K562 (cell line): ENCODE measurements at regions not wholly inside any gene's neighbourhood (a gene's known extent, or its start where the extent isn't known, plus 50 kb on each side); places are given as distances from the start of the nearest gene placed in this dataset.

Experiments
- ATAC-seq: fragments of 200-7000 bp; cut with Tn5 transposase; 3 replicates; pipeline ENCODE4 v1.9.1; 2020; ENCODE audit warnings: moderate library complexity
- BruUV-seq: library from RNA; stranded (reverse); fragments of 400-500 nt; replicated peaks from 2 replicates; lab custom pipeline; 2021; lab: Mats Ljungman, UMichigan
- CTCF ChIA-PET: fragments of 300-600 bp; formaldehyde crosslinking; extraction: SDS; loops from one replicate; lab custom pipeline; 2021; ENCODE audit warnings: low intra/inter-chr PET ratio; lab: Yijun Ruan, JAX
- POLR2A ChIA-PET: fragments of 300-600, 350-650 bp; sonication (Branson Sonifier 250); formaldehyde crosslinking; extraction: SDS; loops from one replicate; lab custom pipeline; 2021; ENCODE audit warnings: antibody characterized with exemption, inconsistent platforms; lab: Yijun Ruan, JAX
- DNase-seq, 4 experiments: peaks; one replicate each; pipeline versions ENCODE4 v3.0.0 to v3.0.0-alpha.2; 2011 to 2018; ENCODE audit warnings: low spot score in 3 of 4, mixed read lengths in 3 of 4; ENCODE audit errors: extremely low read depth in 1 of 4
- FAIRE-seq: peaks from 2 replicates; lab custom pipeline; 2011; peaks lifted over from hg19 to GRCh38; lab: Jason Lieb, UNC
- H2AFZ ChIP-seq: 2 replicates; pipeline ENCODE4 v1.6.0; 2011; ENCODE audit warnings: low read depth, low read length, control low read depth, inconsistent platforms
- H3K27ac ChIP-seq: fragments of 200-600 bp; 3 replicates; pipeline ENCODE4 v1.8.0; 2011; ENCODE audit warnings: low read depth, mild to moderate bottlenecking, control low read depth, inconsistent platforms, low read length, moderate library complexity, mixed read lengths; ENCODE audit errors: extremely low read depth
- H3K27me3 ChIP-seq, 2 experiments: fragments of 300-600 bp in 1 of 2; 2 replicates in 1 of 2; 3 replicates in 1 of 2; pipeline versions ENCODE4 v1.6.0 to v1.8.0; 2011; ENCODE audit warnings: inconsistent platforms in 2 of 2, low read length in 2 of 2, mild to moderate bottlenecking in 1 of 2, mixed read lengths in 1 of 2, moderate library complexity in 1 of 2; ENCODE audit not compliant: control insufficient read depth in 2 of 2, insufficient read depth in 2 of 2
- H3K36me3 ChIP-seq: fragments of 300-600 bp; 3 replicates; pipeline ENCODE4 v1.8.0; 2011; ENCODE audit warnings: mild to moderate bottlenecking, low read length, inconsistent platforms; ENCODE audit not compliant: control insufficient read depth, insufficient read depth
- H3K4me1 ChIP-seq, 2 experiments: fragments of 200-600 bp in 1 of 2; replicated peaks in 1 of 2; 2 replicates in 1 of 2; 3 replicates in 1 of 2; pipeline versions ENCODE4 v1.5.1 to v1.8.0; 2011; ENCODE audit warnings: inconsistent platforms in 2 of 2, low read length in 2 of 2, mild to moderate bottlenecking in 1 of 2, mixed read lengths in 1 of 2, moderate library complexity in 1 of 2; ENCODE audit not compliant: control insufficient read depth in 2 of 2, insufficient read depth in 2 of 2
- H3K4me2 ChIP-seq: 2 replicates; pipeline ENCODE4 v1.6.1; 2011; ENCODE audit warnings: low read length, control low read depth, inconsistent platforms, mixed read lengths; ENCODE audit not compliant: insufficient read depth
- H3K4me3 ChIP-seq: fragments of 200-600 bp; sonication (generic), shearing (Covaris generic); 2 replicates; pipeline ENCODE4 v1.5.1; 2016; ENCODE audit warnings: control low read depth, inconsistent platforms
- H3K79me2 ChIP-seq: fragments of 200-600 bp; 3 replicates; pipeline ENCODE4 v1.8.0; 2011; ENCODE audit warnings: low read length, inconsistent platforms; ENCODE audit not compliant: control insufficient read depth, insufficient read depth
- H3K9ac ChIP-seq, 2 experiments: 2 replicates each; pipeline versions ENCODE4 v1.6.0 to v1.6.1; 2011; ENCODE audit warnings: low read depth in 2 of 2, low read length in 2 of 2, control low read depth in 1 of 2, inconsistent platforms in 1 of 2, mild to moderate bottlenecking in 1 of 2, mixed read lengths in 1 of 2; ENCODE audit not compliant: insufficient read depth in 1 of 2
- H3K9me1 ChIP-seq: one replicate; pipeline ENCODE4 v1.6.0; 2011; ENCODE audit warnings: inconsistent platforms, mild to moderate bottlenecking, low read length, moderate library complexity; ENCODE audit not compliant: control insufficient read depth, insufficient read depth
- H3K9me3 ChIP-seq: replicated peaks from 2 replicates; pipeline ENCODE4 v1.5.1; 2011; ENCODE audit warnings: low read depth, low read length, inconsistent platforms; ENCODE audit not compliant: control insufficient read depth, insufficient read depth
- H4K20me1 ChIP-seq: replicated peaks from 2 replicates; pipeline ENCODE4 v1.6.1; 2011; ENCODE audit warnings: low read length, inconsistent platforms, mixed read lengths; ENCODE audit not compliant: control insufficient read depth, insufficient read depth
- ATF3 ChIP-seq, 2 experiments: fragments of 450-650 bp in 1 of 2; sonication (generic) in 1 of 2; formaldehyde crosslinking in 1 of 2; IDR thresholded peaks in 1 of 2; conservative IDR thresholded peaks in 1 of 2; 2 replicates each; pipeline versions ENCODE4 v1.6.1 to v1.8.1; 2016 to 2023; ENCODE audit warnings: mild to moderate bottlenecking in 2 of 2, moderate library complexity in 2 of 2, inconsistent platforms in 1 of 2, missing genetic modification reagents in 1 of 2
- FOSL1 ChIP-seq: fragments of 200-800 bp; sonication (Bioruptor generic); conservative IDR thresholded peaks from 2 replicates; pipeline ENCODE4 v1.6.1; 2016; ENCODE audit warnings: missing genetic modification characterization, missing compliant biosample characterization
- JUN ChIP-seq, 2 experiments: sonication (generic) in 1 of 2; formaldehyde crosslinking in 1 of 2; IDR thresholded peaks; 2 replicates each; pipeline versions ENCODE4 v1.6.1 to v1.8.0; 2012 to 2022; ENCODE audit warnings: borderline replicate concordance in 2 of 2, mild to moderate bottlenecking in 2 of 2, improper control_type of control experiment in 1 of 2, low read depth in 1 of 2, low read length in 1 of 2, missing genetic modification reagents in 1 of 2
- KDM1A ChIP-seq, 2 experiments: fragments of 450-650 bp; IDR thresholded peaks; 2 replicates each; pipeline ENCODE4 v1.6.1; 2016; ENCODE audit warnings: mild to moderate bottlenecking in 2 of 2
- OTX1 ChIP-seq: fragments of 450-650 bp; formaldehyde crosslinking; IDR thresholded peaks from 2 replicates; pipeline ENCODE4 v1.4.0; 2022; ENCODE audit warnings: mild to moderate bottlenecking
- POLR3G ChIP-seq: IDR thresholded peaks from 2 replicates; pipeline ENCODE4 v1.6.1; 2011; ENCODE audit not compliant: insufficient read length, insufficient replicate concordance; ENCODE audit errors: extremely low read depth
- SMAD2 ChIP-seq: fragments of 150-350 bp; IDR thresholded peaks from 2 replicates; pipeline ENCODE4 v1.6.1; 2014; ENCODE audit warnings: low read depth, mild to moderate bottlenecking, low read length
- SMAD3 ChIP-seq: fragments of 450-650 bp; formaldehyde crosslinking; conservative IDR thresholded peaks from 2 replicates; pipeline ENCODE4 v1.4.0; 2020; ENCODE audit warnings: mild to moderate bottlenecking
- SOX6 ChIP-seq: fragments of 450-650 bp; IDR thresholded peaks from 2 replicates; pipeline ENCODE4 v1.6.1; 2014; ENCODE audit warnings: mild to moderate bottlenecking
- TAF9B ChIP-seq: fragments of 450-650 bp; IDR thresholded peaks from 2 replicates; pipeline ENCODE4 v1.6.1; 2018; ENCODE audit warnings: mild to moderate bottlenecking; ENCODE audit not compliant: partially characterized antibody
- USF2 ChIP-seq: sonication (generic); formaldehyde crosslinking; IDR thresholded peaks from 2 replicates; pipeline ENCODE4 v1.5.0; 2020; ENCODE audit warnings: missing genetic modification reagents
- ZNF232 ChIP-seq: sonication (generic); formaldehyde crosslinking; IDR thresholded peaks from 2 replicates; pipeline ENCODE4 v1.8.0; 2022; ENCODE audit warnings: mild to moderate bottlenecking, missing genetic modification reagents
- ZNF644 ChIP-seq: fragments of 200-800 bp; sonication (Bioruptor generic); IDR thresholded peaks from 2 replicates; pipeline ENCODE4 v1.6.1; 2016; ENCODE audit warnings: low read depth, missing genetic modification characterization, missing compliant biosample characterization
- WGBS: fragments of 100-300 bp; shearing (Covaris generic); methylation state at CpG from one replicate; pipeline ENCODE4 v1.1.6; 2016; ENCODE audit warnings: low coverage, mixed read lengths; ENCODE audit not compliant: insufficient coverage; ENCODE audit errors: missing lambda C conversion rate; 5-methylcytosine and 5-hydroxymethylcytosine counted together
- in situ Hi-C: fragments of 300-500 bp; cut with MboI; formaldehyde crosslinking; loops from 4 replicates; pipeline ENCODE4 v1.15.0; 2018; ENCODE audit warnings: inconsistent platforms, mixed read lengths
- intact Hi-C: fragments of 100-400 bp; cut with micrococcal nuclease; formaldehyde crosslinking; loops from 2 replicates; pipeline ENCODE4 v1.14.2; 2022
- TF ChIP-seq, protein P1 (sequence below): conservative IDR thresholded peaks from 2 replicates; pipeline ENCODE4 v1.6.1; 2011; ENCODE audit warnings: low read depth, mild to moderate bottlenecking, low read length; ENCODE audit not compliant: control insufficient read depth
- TF ChIP-seq, protein P2 (sequence below): IDR thresholded peaks from 2 replicates; pipeline ENCODE4 v1.6.1; 2012; ENCODE audit warnings: low read depth, low read length, improper control_type of control experiment, borderline replicate concordance

GRCh38 chr7:106418094-106418493 lies 133.3 kb upstream of the NAMPT start (continued):
- TF ChIP-seq, protein P1, sequence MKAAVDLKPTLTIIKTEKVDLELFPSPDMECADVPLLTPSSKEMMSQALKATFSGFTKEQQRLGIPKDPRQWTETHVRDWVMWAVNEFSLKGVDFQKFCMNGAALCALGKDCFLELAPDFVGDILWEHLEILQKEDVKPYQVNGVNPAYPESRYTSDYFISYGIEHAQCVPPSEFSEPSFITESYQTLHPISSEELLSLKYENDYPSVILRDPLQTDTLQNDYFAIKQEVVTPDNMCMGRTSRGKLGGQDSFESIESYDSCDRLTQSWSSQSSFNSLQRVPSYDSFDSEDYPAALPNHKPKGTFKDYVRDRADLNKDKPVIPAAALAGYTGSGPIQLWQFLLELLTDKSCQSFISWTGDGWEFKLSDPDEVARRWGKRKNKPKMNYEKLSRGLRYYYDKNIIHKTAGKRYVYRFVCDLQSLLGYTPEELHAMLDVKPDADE, result no peak
- no peak for TF ChIP-seq ZNF644 (tag)
- no peak for TF ChIP-seq USF2 (CRISPR knock-in tag)
- no peak for TF ChIP-seq SMAD2
- TF ChIP-seq, all 486 proteins: peak for 2

DNA sequence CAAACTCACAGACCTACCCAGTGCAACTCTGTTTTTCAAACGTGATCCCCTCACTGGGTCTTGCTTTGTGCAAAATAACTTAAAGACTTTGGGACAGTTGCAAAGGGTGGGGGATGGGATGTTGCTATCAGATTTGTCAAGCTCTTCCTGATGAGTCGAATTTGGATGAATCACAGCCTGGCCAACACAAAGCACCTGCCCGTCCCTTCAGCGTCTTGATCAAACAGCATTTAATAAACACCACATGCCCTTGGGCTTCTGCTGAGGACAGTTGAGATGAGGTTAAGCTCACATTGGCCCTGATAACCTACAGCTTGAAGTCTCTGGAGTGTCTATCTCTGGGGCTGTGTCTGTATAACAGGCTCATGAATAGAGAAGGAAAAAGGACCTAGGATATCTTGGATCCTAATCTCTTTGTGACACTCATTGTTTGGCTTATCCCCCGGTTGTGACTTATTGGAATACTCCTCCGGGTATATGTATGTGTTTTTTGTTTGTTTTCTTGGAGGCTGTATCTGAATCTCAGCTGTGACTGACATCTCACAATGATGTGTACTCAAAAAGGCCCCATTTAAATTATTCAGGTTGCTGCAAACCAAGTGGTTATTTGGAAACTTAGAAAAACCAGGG lies 132.6 kb upstream of the NAMPT start:
- Histone ChIP-seq H3K9ac (no peak overlapping the region), H3K9me3 (no peaks in the 10 kb centered on the region), H3K27ac (no peak overlapping the region), H3K9me1 (no peaks in the 10 kb centered on the region), H3K4me1 (no peaks in the 10 kb centered on the region), H3K27me3 (no peaks in the 10 kb centered on the region), H3K36me3 (no peaks in the 10 kb centered on the region), H3K79me2 (no peaks in the 10 kb centered on the region), H3K4me3 (no peak overlapping the region), H2AFZ (no peak overlapping the region), H3K4me2 (no peak overlapping the region), H4K20me1 (no peaks in the 10 kb centered on the region)
- no TSS peak for BruUV-seq
- WGBS, result 8% methylated on average over 6 of the region's 6 CpGs
- ChIA-PET CTCF (no interaction called here), POLR2A (interaction anchor here (0.8 to 3.0 kb wide), 3 partner anchors 8 to 11 kb away, joined by 3 to 8 read pairs (median 3); no protein-coding TSS in a partner anchor)
- no peak for FAIRE-seq
- intact Hi-C loops (no loop called here), in situ Hi-C loops (no loop called here)
- no peak for ATAC-seq
- no peak for DNase-seq
- peak; percentile 69 for TF ChIP-seq SOX6
- TF ChIP-seq TAF9B, result no peak
- TF ChIP-seq SMAD3 (CRISPR knock-in tag), result no peak
- TF ChIP-seq OTX1 (CRISPR knock-in tag), result no peak
- TF ChIP-seq POLR3G, result no peak
- TF ChIP-seq, protein P2, sequence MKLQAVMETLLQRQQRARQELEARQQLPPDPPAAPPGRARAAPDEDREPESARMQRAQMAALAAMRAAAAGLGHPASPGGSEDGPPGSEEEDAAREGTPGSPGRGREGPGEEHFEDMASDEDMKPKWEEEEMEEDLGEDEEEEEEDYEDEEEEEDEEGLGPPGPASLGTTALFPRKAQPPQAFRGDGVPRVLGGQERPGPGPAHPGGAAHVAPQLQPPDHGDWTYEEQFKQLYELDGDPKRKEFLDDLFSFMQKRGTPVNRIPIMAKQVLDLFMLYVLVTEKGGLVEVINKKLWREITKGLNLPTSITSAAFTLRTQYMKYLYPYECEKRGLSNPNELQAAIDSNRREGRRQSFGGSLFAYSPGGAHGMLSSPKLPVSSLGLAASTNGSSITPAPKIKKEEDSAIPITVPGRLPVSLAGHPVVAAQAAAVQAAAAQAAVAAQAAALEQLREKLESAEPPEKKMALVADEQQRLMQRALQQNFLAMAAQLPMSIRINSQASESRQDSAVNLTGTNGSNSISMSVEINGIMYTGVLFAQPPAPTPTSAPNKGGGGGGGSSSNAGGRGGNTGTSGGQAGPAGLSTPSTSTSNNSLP, result no peak
- 0 out of 4 replicates have a peak, but pooled peaks of 1 of the 2 experiments have one; percentile 26 for TF ChIP-seq KDM1A (IDR thresholded peaks at IDR 0.05)
- peak; percentile 56 for TF ChIP-seq FOSL1 (tag)
- peak; percentile 47; the same call in 1 of the 2 replicates for TF ChIP-seq ATF3 (IDR thresholded peaks at IDR 0.05)
- no peak for TF ChIP-seq ATF3 (CRISPR knock-in tag; conservative IDR thresholded peaks at IDR 0.05)
- peak; percentile 40; the same call in 1 of the 2 replicates for TF ChIP-seq JUN (IDR thresholded peaks at IDR 0.05; ENCODE audit: borderline replicate concordance, low read depth, low read length)
- TF ChIP-seq JUN (CRISPR knock-in tag; IDR thresholded peaks at IDR 0.05; ENCODE audit: borderline replicate concordance), result no peak
- TF ChIP-seq ZNF232 (CRISPR knock-in tag), result no peak
